ENCODE measurements at regions not wholly inside any gene's neighbourhood (a gene's known extent, or its start where the extent isn't known, plus 50 kb on each side); places are given as distances from the start of the nearest gene placed in this dataset.

- intact Hi-C loops (cut with DNase I): no loop called here
- H3K9ac ChIP-seq (ENCODE audit: low read depth in 2 of 2, low read length in 2 of 2): no peak overlapping the region
- H3K4me1 ChIP-seq: no peaks in the 10 kb centered on the region
- no peak overlapping the region for H3K4me3 ChIP-seq
- TF ChIP-seq CTCF (IDR thresholded peaks at IDR 0.05): no peak
- no peak overlapping the region for H3K27ac ChIP-seq
- H3K27me3 ChIP-seq: no peaks in the 10 kb centered on the region
- DNase-seq: no peak
- H3K9me3 ChIP-seq: no peaks in the 10 kb centered on the region
- H3K36me3 ChIP-seq: no peaks in the 10 kb centered on the region
Measured at GRCh38 chr6:169989594-169989993, 238.2 kb downstream of the ERMARD start.

GRCh38 chr6:169988769-169989550 is 237.5 kb downstream of the ERMARD start:
- H3K9ac ChIP-seq (ENCODE audit: low read depth in 2 of 2, low read length in 2 of 2): no peak overlapping the region
- H3K27ac ChIP-seq: no peak overlapping the region
- H3K27me3 ChIP-seq: no peaks in the 10 kb centered on the region
- no peak overlapping the region for H3K4me3 ChIP-seq
- intact Hi-C loops (cut with DNase I): no loop called here
- H3K36me3 ChIP-seq: no peaks in the 10 kb centered on the region
- H3K4me1 ChIP-seq: no peaks in the 10 kb centered on the region
- no peak for DNase-seq
- no peak for TF ChIP-seq CTCF (IDR thresholded peaks at IDR 0.05)
- H3K9me3 ChIP-seq: no peaks in the 10 kb centered on the region

- no peak overlapping the region for H3K27ac ChIP-seq
- no peaks in the 10 kb centered on the region for H3K36me3 ChIP-seq
- H3K27me3 ChIP-seq: no peaks in the 10 kb centered on the region
- no peaks in the 10 kb centered on the region for H3K4me1 ChIP-seq
- no peak overlapping the region for H3K4me3 ChIP-seq
- no peak for DNase-seq
- intact Hi-C loops (cut with DNase I): no loop called here
- no peaks in the 10 kb centered on the region for H3K9me3 ChIP-seq
- H3K9ac ChIP-seq (ENCODE audit: low read depth in 2 of 2, low read length in 2 of 2): no peak overlapping the region
- no peak for TF ChIP-seq CTCF (IDR thresholded peaks at IDR 0.05)
Measured at GRCh38 chr6:169986848-169987498, 235.6 kb downstream of the ERMARD start.

GRCh38 chr6:169986171-169986847 is 234.9 kb downstream of the ERMARD start:
- Histone ChIP-seq H3K9ac (ENCODE audit: low read depth in 2 of 2, low read length in 2 of 2) (no peak overlapping the region), H3K27ac (no peak overlapping the region), H3K9me3 (no peaks in the 10 kb centered on the region), H3K27me3 (no peaks in the 10 kb centered on the region), H3K36me3 (no peaks in the 10 kb centered on the region), H3K4me3 (no peak overlapping the region), H3K4me1 (no peaks in the 10 kb centered on the region)
- no peak for DNase-seq
- intact Hi-C loops (cut with DNase I): no loop called here
- TF ChIP-seq CTCF (IDR thresholded peaks at IDR 0.05): no peak

- Histone ChIP-seq H3K27ac (no peak overlapping the region), H3K27me3 (no peaks in the 10 kb centered on the region), H3K36me3 (no peaks in the 10 kb centered on the region), H3K4me1 (no peaks in the 10 kb centered on the region), H3K9me3 (no peaks in the 10 kb centered on the region), H3K9ac (ENCODE audit: low read depth in 2 of 2, low read length in 2 of 2) (no peak overlapping the region), H3K4me3 (no peak overlapping the region)
- DNase-seq: no peak
- no peak for TF ChIP-seq CTCF (IDR thresholded peaks at IDR 0.05)
- intact Hi-C loops (cut with DNase I): no loop called here
Measured at GRCh38 chr6:169985121-169986015, 233.9 kb downstream of the ERMARD start.

Data from colonic mucosa (tissue), 4 donors.